Activated naive CD8-positive, alpha-beta T cell treated with anti-CD3 and anti-CD28 coated beads, Interleukin-2, amount 50 U/mL, for 16 hours (primary cell): ENCODE measurements at regions not wholly inside any gene's neighbourhood (a gene's known extent, or its start where the extent isn't known, plus 50 kb on each side); places are given as distances from the start of the nearest gene placed in this dataset.

Experiments used
- DNase-seq: peaks from one replicate; pipeline ENCODE4 v3.0.0-alpha.2; 2020; ENCODE audit warnings: low read depth, low spot score

GRCh38 chr2:144215701-144216675 lies 303.9 kb downstream of the ZEB2 start:
- no peak for DNase-seq

- DNase-seq: no peak
These were observed 304.7 kb downstream of the ZEB2 start for GRCh38 chr2:144215207-144215606.

GRCh38 chr2:144213797-144214196 lies 306.1 kb downstream of the ZEB2 start:
- DNase-seq: no peak

- DNase-seq: no peak
These were observed 308.1 kb downstream of the ZEB2 start for GRCh38 chr2:144211826-144212225.

GRCh38 chr2:144211065-144211464 lies 308.9 kb downstream of the ZEB2 start:
- no peak for DNase-seq

- no peak for DNase-seq
These were observed 309.8 kb downstream of the ZEB2 start for GRCh38 chr2:144210076-144210475.

- DNase-seq: no peak
These were observed 311.0 kb downstream of the ZEB2 start for GRCh38 chr2:144208924-144209323.

- no peak for DNase-seq
These were observed 313.9 kb downstream of the ZEB2 start for GRCh38 chr2:144206019-144206418.

- no peak for DNase-seq
These were observed 318.0 kb downstream of the ZEB2 start for GRCh38 chr2:144201868-144202468.

- no peak for DNase-seq
These were observed 318.8 kb downstream of the ZEB2 start for GRCh38 chr2:144201126-144201525.

- no peak for DNase-seq
These were observed 321.8 kb downstream of the ZEB2 start for GRCh38 chr2:144198116-144198515.

GRCh38 chr2:144194326-144195071 lies 325.4 kb downstream of the ZEB2 start:
- no peak for DNase-seq

GRCh38 chr2:144190908-144191605 lies 328.9 kb downstream of the ZEB2 start:
- no peak for DNase-seq

- DNase-seq: peak; percentile 36
These were observed 336.2 kb downstream of the ZEB2 start for GRCh38 chr2:144183727-144184126.

- DNase-seq: no peak
These were observed 338.9 kb downstream of the ZEB2 start for GRCh38 chr2:144181001-144181400.

GRCh38 chr2:144180131-144180530 lies 339.8 kb downstream of the ZEB2 start:
- DNase-seq: no peak

- DNase-seq: no peak
These were observed 349.7 kb downstream of the ZEB2 start for GRCh38 chr2:144170179-144170578.

- DNase-seq: no peak
These were observed 353.2 kb downstream of the ZEB2 start for GRCh38 chr2:144166743-144167142.

- DNase-seq: no peak
These were observed 354.2 kb downstream of the ZEB2 start for GRCh38 chr2:144165599-144166250.

- no peak for DNase-seq
These were observed 356.3 kb downstream of the ZEB2 start for GRCh38 chr2:144163592-144163991.

- peak; percentile 1 for DNase-seq
These were observed 357.3 kb downstream of the ZEB2 start for GRCh38 chr2:144162652-144163051.
